Neural cell (in vitro differentiated cells): ENCODE measurements at regions not wholly inside any gene's neighbourhood (a gene's known extent, or its start where the extent isn't known, plus 50 kb on each side); places are given as distances from the start of the nearest gene placed in this dataset.

Experiments used
- EZH2 ChIP-seq: fragments of 200-600, 300-800 bp; shearing (Covaris generic), sonication (generic); IDR thresholded peaks from 2 replicates; pipeline ENCODE4 v1.6.1; 2014; ENCODE audit warnings: antibody characterized with exemption, low read length, borderline replicate concordance, mild to moderate bottlenecking; ENCODE audit not compliant: insufficient read depth, poor library complexity, severe bottlenecking
- SMC3 ChIP-seq: fragments of 450-650 bp; conservative IDR thresholded peaks from 2 replicates; pipeline ENCODE4 v1.6.1; 2014; ENCODE audit warnings: antibody characterized with exemption, mild to moderate bottlenecking, moderate library complexity; ENCODE audit not compliant: poor library complexity

DNA sequence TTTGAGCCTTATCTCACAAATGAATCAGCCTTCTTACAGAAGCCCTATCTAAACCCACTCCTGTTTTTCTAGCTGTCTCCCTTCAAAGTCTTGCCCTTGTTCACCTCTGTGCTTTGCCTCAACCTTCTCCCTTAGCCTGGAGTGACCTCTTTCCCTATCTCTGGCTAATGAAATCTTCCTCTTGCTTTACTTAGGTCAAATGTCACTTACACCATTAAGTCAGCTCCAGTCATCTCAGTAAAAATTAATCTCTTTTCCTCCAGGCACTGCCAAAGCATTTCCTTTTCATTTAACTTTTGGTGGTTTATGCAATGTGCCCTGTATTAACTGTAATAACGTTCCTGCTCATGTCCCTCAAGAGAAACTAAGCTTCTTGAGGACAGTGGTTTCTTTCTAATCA lies 596.5 kb upstream of the MIR17HG start:
- TF ChIP-seq SMC3 (no peak), EZH2 (no peak)
